IMR-90 (cell line): ENCODE measurements at regions not wholly inside any gene's neighbourhood (a gene's known extent, or its start where the extent isn't known, plus 50 kb on each side); places are given as distances from the start of the nearest gene placed in this dataset.

Experiments used
- ATAC-seq: fragments of 200-7000 bp; cut with Tn5 transposase; 2 replicates; pipeline ENCODE4 v1.9.1; 2020; ENCODE audit warnings: low read depth, mild to moderate bottlenecking, moderate library complexity
- BruUV-seq: library from RNA; stranded (reverse); fragments of 400-500 nt; replicated peaks from 2 replicates; lab custom pipeline; 2021; lab: Mats Ljungman, UMichigan
- CTCF ChIA-PET: fragments of 300-600 bp; formaldehyde crosslinking; extraction: SDS; loops from one replicate; lab custom pipeline; 2021; ENCODE audit warnings: antibody characterized with exemption; lab: Yijun Ruan, JAX
- POLR2A ChIA-PET: fragments of 300-600 bp; sonication (Branson Sonifier 250); formaldehyde crosslinking; loops from one replicate; lab custom pipeline; 2022; ENCODE audit warnings: antibody characterized with exemption; ENCODE audit not compliant: unreplicated experiment; lab: Charles Lee
- DNase-seq: peaks from one replicate; pipeline ENCODE4 v3.0.0; 2013
- H2AFZ ChIP-seq: replicated peaks from 2 replicates; pipeline ENCODE3; 2013; ENCODE audit warnings: low read length, mild to moderate bottlenecking; ENCODE audit not compliant: poor library complexity
- H2AK5ac ChIP-seq: 2 replicates; pipeline ENCODE4 v1.6.1; 2013; ENCODE audit warnings: low read depth, low read length, inconsistent platforms
- H2AK9ac ChIP-seq: replicated peaks from 2 replicates; pipeline ENCODE3; 2013; ENCODE audit warnings: mild to moderate bottlenecking, low read depth, low read length, moderate library complexity; ENCODE audit not compliant: poor library complexity
- H2BK120ac ChIP-seq: 2 replicates; pipeline ENCODE4 v1.6.1; 2013; ENCODE audit warnings: low read depth, low read length, inconsistent platforms
- H2BK15ac ChIP-seq: 3 replicates; pipeline ENCODE4 v1.6.1; 2013; ENCODE audit warnings: low read depth, low read length, inconsistent platforms
- H2BK20ac ChIP-seq: 2 replicates; pipeline ENCODE4 v1.6.1; 2013; ENCODE audit warnings: low read depth, mild to moderate bottlenecking, inconsistent platforms, low read length, moderate library complexity
- H2BK5ac ChIP-seq: 2 replicates; pipeline ENCODE4 v1.6.1; 2013; ENCODE audit warnings: mild to moderate bottlenecking, low read depth, low read length, inconsistent platforms; ENCODE audit not compliant: poor library complexity, severe bottlenecking
- H3K14ac ChIP-seq: replicated peaks from 2 replicates; pipeline ENCODE4 v1.6.1; 2013; ENCODE audit warnings: low read depth, low read length, inconsistent platforms
- H3K18ac ChIP-seq: 2 replicates; pipeline ENCODE4 v1.6.1; 2013; ENCODE audit warnings: low read depth, low read length, control low read depth
- H3K23ac ChIP-seq: 2 replicates; pipeline ENCODE4 v1.6.1; 2013; ENCODE audit warnings: low read depth, low read length, inconsistent platforms
- H3K27ac ChIP-seq: 2 replicates; pipeline ENCODE4 v1.5.1; 2013; ENCODE audit warnings: mild to moderate bottlenecking, control low read depth, low read length; ENCODE audit not compliant: insufficient read depth
- H3K27me3 ChIP-seq: 2 replicates; pipeline ENCODE4 v1.6.1; 2013; ENCODE audit warnings: low read length; ENCODE audit not compliant: control insufficient read depth, insufficient read depth
- H3K36me3 ChIP-seq: 2 replicates; pipeline ENCODE4 v1.6.1; 2013; ENCODE audit warnings: low read length, mixed read lengths; ENCODE audit not compliant: control insufficient read depth, insufficient read depth
- H3K4ac ChIP-seq: 2 replicates; pipeline ENCODE4 v1.6.1; 2013; ENCODE audit warnings: low read depth, low read length, inconsistent platforms
- H3K4me1 ChIP-seq: 2 replicates; pipeline ENCODE4 v1.6.1; 2013; ENCODE audit warnings: low read length, mixed read lengths; ENCODE audit not compliant: control insufficient read depth, insufficient read depth
- H3K4me2 ChIP-seq: 2 replicates; pipeline ENCODE4 v1.6.1; 2013; ENCODE audit warnings: low read depth, mild to moderate bottlenecking, control low read depth, low read length, moderate library complexity
- H3K4me3 ChIP-seq: 2 replicates; pipeline ENCODE4 v1.5.1; 2013; ENCODE audit warnings: low read depth, mild to moderate bottlenecking, control low read depth, low read length, moderate library complexity; ENCODE audit not compliant: insufficient read depth
- H3K56ac ChIP-seq: 2 replicates; pipeline ENCODE4 v1.6.1; 2013; ENCODE audit warnings: low read length, inconsistent platforms; ENCODE audit not compliant: insufficient read depth; ENCODE audit errors: extremely low read depth
- H3K79me1 ChIP-seq, 2 experiments: 2 replicates each; pipeline ENCODE4 v1.6.1; 2013; ENCODE audit warnings: low read length in 2 of 2, inconsistent platforms in 1 of 2, low read depth in 1 of 2
- H3K9ac ChIP-seq: 2 replicates; pipeline ENCODE4 v1.6.1; 2013; ENCODE audit warnings: low read depth, low read length, control low read depth
- H3K9me1 ChIP-seq: 2 replicates; pipeline ENCODE4 v1.6.1; 2013; ENCODE audit warnings: low read length, inconsistent platforms; ENCODE audit not compliant: insufficient read depth
- H3K9me3 ChIP-seq: 2 replicates; pipeline ENCODE4 v1.6.1; 2013; ENCODE audit warnings: low read length; ENCODE audit not compliant: control insufficient read depth, insufficient read depth
- H4K20me1 ChIP-seq: 2 replicates; pipeline ENCODE4 v1.6.1; 2013; ENCODE audit warnings: low read length, inconsistent platforms; ENCODE audit not compliant: insufficient read depth
- H4K5ac ChIP-seq: 2 replicates; pipeline ENCODE4 v1.6.1; 2013; ENCODE audit warnings: mild to moderate bottlenecking, low read depth, low read length, control low read depth
- H4K8ac ChIP-seq, 2 experiments: 2 replicates each; pipeline ENCODE4 v1.6.1; 2013; ENCODE audit warnings: low read depth in 2 of 2, low read length in 2 of 2, control low read depth in 1 of 2, inconsistent platforms in 1 of 2
- H4K91ac ChIP-seq: 2 replicates; pipeline ENCODE4 v1.6.1; 2013; ENCODE audit warnings: low read depth, low read length, inconsistent platforms; ENCODE audit not compliant: insufficient read depth
- FOS ChIP-seq: fragments of 150-350 bp; IDR thresholded peaks from 2 replicates; pipeline ENCODE4 v1.6.1; 2016; ENCODE audit warnings: low read depth, low read length
- MAZ ChIP-seq: IDR thresholded peaks from 2 replicates; pipeline ENCODE4 v1.6.1; 2012; ENCODE audit warnings: low read depth, mild to moderate bottlenecking, low read length, improper control_type of control experiment, moderate library complexity, borderline replicate concordance
- POLR2A ChIP-seq: IDR thresholded peaks from 2 replicates; pipeline ENCODE4 v1.6.1; 2012; ENCODE audit warnings: mild to moderate bottlenecking, low read depth, low read length
- RCOR1 ChIP-seq: IDR thresholded peaks from 2 replicates; pipeline ENCODE4 v1.6.1; 2012; ENCODE audit warnings: mild to moderate bottlenecking, low read length, improper control_type of control experiment; ENCODE audit not compliant: insufficient replicate concordance
- RFX5 ChIP-seq: IDR thresholded peaks from 2 replicates; pipeline ENCODE4 v1.8.0; 2012; ENCODE audit warnings: low read depth, mild to moderate bottlenecking, low read length, moderate library complexity
- SMC3 ChIP-seq: fragments of 150-350 bp; IDR thresholded peaks from 2 replicates; pipeline ENCODE4 v1.6.1; 2016; ENCODE audit warnings: low read depth, mild to moderate bottlenecking, antibody characterized with exemption, low read length, moderate library complexity
- WGBS, 2 experiments: methylation state at CpG; one replicate each; pipeline versions ENCODE4 v1.1.5 to v1.1.7; 2013; ENCODE audit warnings: missing lambda C conversion rate in 2 of 2; ENCODE audit not compliant: insufficient read length in 1 of 2; ENCODE audit errors: extremely low coverage in 2 of 2; 5-methylcytosine and 5-hydroxymethylcytosine counted together
- dilution Hi-C: fragments of 300-500 bp; cut with HindIII; formaldehyde crosslinking; loops from one replicate; pipeline ENCODE4 v1.14.3; 2018; ENCODE audit warnings: low sequenced_read_pairs; ENCODE audit not compliant: unreplicated experiment
- in situ Hi-C: fragments of 300-500 bp; cut with MboI; formaldehyde crosslinking; loops from 3 replicates; pipeline ENCODE4 v1.14.3; 2019; ENCODE audit warnings: low sequenced_read_pairs, inconsistent platforms, mixed read lengths
- intact Hi-C: fragments of 100-400 bp; cut with micrococcal nuclease; formaldehyde crosslinking; loops from 2 replicates; pipeline ENCODE4 v1.10.0; 2022
- TF ChIP-seq, protein P1 (sequence below): conservative IDR thresholded peaks from 2 replicates; pipeline ENCODE4 v1.5.1; 2012; ENCODE audit warnings: mild to moderate bottlenecking, low read depth, low read length, improper control_type of control experiment
- TF ChIP-seq, protein P2 (sequence below): fragments of 150-350 bp; IDR thresholded peaks from 2 replicates; pipeline ENCODE4 v1.6.1; 2017; ENCODE audit warnings: mild to moderate bottlenecking, antibody characterized with exemption, low read length, low read depth

DNA sequence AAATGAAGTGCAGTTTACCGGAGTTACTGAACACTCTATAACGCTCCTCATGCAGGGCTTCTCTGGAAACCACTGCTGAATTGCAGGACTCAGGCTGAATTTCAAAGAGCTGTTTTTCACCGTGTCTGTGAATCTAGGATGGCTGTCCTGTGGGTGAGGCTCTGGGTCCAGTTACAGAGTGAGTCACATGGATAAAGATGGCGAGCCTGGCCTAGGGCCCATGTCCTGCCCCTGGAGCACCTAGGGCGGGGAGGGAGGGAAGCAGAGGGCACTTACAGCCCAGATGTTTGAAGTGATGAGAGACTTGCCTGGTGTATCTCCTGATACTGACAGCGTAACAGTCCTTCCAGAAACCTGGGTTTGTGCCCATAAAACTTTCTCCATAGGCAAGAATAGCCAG, 583.0 kb downstream of the IRS1 start:
- no peaks in the 10 kb centered on the region for H4K20me1 ChIP-seq
- no peaks in the 10 kb centered on the region for H3K36me3 ChIP-seq
- H3K18ac ChIP-seq: peak overlapping the region; percentile 55
- TF ChIP-seq POLR2A (no peak), RCOR1 (no peak), SMC3 (no peak), FOS (no peak), RFX5 (no peak), MAZ (no peak)
- TF ChIP-seq, protein P1, sequence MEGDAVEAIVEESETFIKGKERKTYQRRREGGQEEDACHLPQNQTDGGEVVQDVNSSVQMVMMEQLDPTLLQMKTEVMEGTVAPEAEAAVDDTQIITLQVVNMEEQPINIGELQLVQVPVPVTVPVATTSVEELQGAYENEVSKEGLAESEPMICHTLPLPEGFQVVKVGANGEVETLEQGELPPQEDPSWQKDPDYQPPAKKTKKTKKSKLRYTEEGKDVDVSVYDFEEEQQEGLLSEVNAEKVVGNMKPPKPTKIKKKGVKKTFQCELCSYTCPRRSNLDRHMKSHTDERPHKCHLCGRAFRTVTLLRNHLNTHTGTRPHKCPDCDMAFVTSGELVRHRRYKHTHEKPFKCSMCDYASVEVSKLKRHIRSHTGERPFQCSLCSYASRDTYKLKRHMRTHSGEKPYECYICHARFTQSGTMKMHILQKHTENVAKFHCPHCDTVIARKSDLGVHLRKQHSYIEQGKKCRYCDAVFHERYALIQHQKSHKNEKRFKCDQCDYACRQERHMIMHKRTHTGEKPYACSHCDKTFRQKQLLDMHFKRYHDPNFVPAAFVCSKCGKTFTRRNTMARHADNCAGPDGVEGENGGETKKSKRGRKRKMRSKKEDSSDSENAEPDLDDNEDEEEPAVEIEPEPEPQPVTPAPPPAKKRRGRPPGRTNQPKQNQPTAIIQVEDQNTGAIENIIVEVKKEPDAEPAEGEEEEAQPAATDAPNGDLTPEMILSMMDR: no peak
- TF ChIP-seq, protein P2, sequence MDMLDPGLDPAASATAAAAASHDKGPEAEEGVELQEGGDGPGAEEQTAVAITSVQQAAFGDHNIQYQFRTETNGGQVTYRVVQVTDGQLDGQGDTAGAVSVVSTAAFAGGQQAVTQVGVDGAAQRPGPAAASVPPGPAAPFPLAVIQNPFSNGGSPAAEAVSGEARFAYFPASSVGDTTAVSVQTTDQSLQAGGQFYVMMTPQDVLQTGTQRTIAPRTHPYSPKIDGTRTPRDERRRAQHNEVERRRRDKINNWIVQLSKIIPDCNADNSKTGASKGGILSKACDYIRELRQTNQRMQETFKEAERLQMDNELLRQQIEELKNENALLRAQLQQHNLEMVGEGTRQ: no peak
- DNase-seq (no peak), ATAC-seq (no peak)
- H2BK20ac ChIP-seq: peak overlapping the region; percentile 38; the same call in 1 of the 2 replicates
- H2BK15ac ChIP-seq: peak overlapping the region; percentile 72; the same call in 1 of the 3 replicates
- peak overlapping the region; percentile 80 for H2AK5ac ChIP-seq
- peaks cover 3 to 13% of the 10 kb centered on the region in 2 experiments; a peak in 2 of 4 replicates for H3K79me1 ChIP-seq
- intact Hi-C loops: loop anchor here (1.0 to 10.0 kb wide), 3 partner anchors 208 to 580 kb away; no protein-coding TSS in a partner anchor
- peak overlapping the region; percentile 28 for H2AFZ ChIP-seq
- H3K9me3 ChIP-seq: no peaks in the 10 kb centered on the region
- no peak overlapping the region for H3K4me2 ChIP-seq
- H3K23ac ChIP-seq: no peak overlapping the region; the same call in 1 of the 2 replicates
- in situ Hi-C loops: no loop called here
- H4K5ac ChIP-seq: peak overlapping the region; percentile 50; the same call in 1 of the 2 replicates
- H4K8ac ChIP-seq: peak overlapping the region in 1 of 2 experiments; percentile 23; a peak in 2 of 4 replicates
- peak overlapping the region; percentile 85 for H2BK120ac ChIP-seq
- H3K9me1 ChIP-seq: no peaks in the 10 kb centered on the region
- no peak overlapping the region for H3K56ac ChIP-seq
- H3K4ac ChIP-seq: peak overlapping the region; percentile 81
- no peak overlapping the region for H3K27ac ChIP-seq
- no TSS peak for BruUV-seq
- dilution Hi-C loops: no loop called here
- no peaks in the 10 kb centered on the region for H3K27me3 ChIP-seq
- H3K9ac ChIP-seq: no peak overlapping the region
- H4K91ac ChIP-seq: peak overlapping the region; percentile 59; the same call in 1 of the 2 replicates
- no peak overlapping the region for H2AK9ac ChIP-seq
- H2BK5ac ChIP-seq: peak overlapping the region; percentile 49
- no peak overlapping the region for H3K4me3 ChIP-seq
- POLR2A ChIA-PET: no interaction called here
- H3K4me1 ChIP-seq: peaks cover 8% of the 10 kb centered on the region
- CTCF ChIA-PET: interaction anchor here (0.7 to 1.5 kb wide), 4 partner anchors 9 to 32 kb away, joined by 3 to 4 read pairs (median 3); no protein-coding TSS in a partner anchor
- 83% methylated on average over 1 of the region's 6 CpGs; no CpG with 5 or more reads in 1 of the 2 experiments for WGBS, 2 experiments
- no peak overlapping the region for H3K14ac ChIP-seq
